ENCODE measurements at regions not wholly inside any gene's neighbourhood (a gene's known extent, or its start where the extent isn't known, plus 50 kb on each side); places are given as distances from the start of the nearest gene placed in this dataset.

- TF ChIP-seq EP300 (IDR thresholded peaks at IDR 0.05) (no peak), CTCF (IDR thresholded peaks at IDR 0.05) (no peak)
Measured at GRCh38 chr14:62076368-62076767, 314.1 kb downstream of the SNAPC1 start.
